ENCODE measurements at regions not wholly inside any gene's neighbourhood (a gene's known extent, or its start where the extent isn't known, plus 50 kb on each side); places are given as distances from the start of the nearest gene placed in this dataset.

DNA sequence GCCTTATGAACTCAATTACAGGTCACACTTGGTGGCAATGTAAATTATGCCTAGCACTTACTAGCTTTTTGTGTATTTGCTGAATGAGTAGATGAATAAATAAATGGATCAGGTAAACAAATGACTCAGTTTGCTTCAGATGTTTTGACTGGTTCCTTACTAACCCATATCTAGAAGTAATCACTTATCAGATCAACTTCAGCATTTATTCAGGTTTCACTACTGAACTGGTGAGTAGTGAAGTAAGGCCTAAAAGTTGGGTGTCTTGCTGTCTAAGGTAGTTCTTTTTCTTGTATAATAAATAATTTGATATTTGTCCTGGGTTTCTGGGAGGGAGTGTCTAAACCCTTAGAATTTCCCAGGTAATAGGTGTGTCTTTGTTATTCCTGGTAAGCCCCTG, 205.0 kb downstream of the UXS1 start:
- H3K27me3 ChIP-seq = no peaks in the 10 kb centered on the region
- Mint-ChIP-seq H3K36me3 (peaks cover 6% of the 10 kb centered on the region), H3K4me1 (no peaks in the 10 kb centered on the region), H3K27ac (no peak overlapping the region), H3K4me3 (no peak overlapping the region), H3K9me3 (peaks cover 58% of the 10 kb centered on the region), H3K27me3 (ENCODE audit: insufficient read depth, low read depth) (peaks cover 2% of the 10 kb centered on the region)
- no peak overlapping the region for H3K9ac ChIP-seq
- no peak overlapping the region for H3K4me2 ChIP-seq
- TF ChIP-seq EZH2 (IDR thresholded peaks at IDR 0.05) = no peak
- TF ChIP-seq EZH2phosphoT487 (IDR thresholded peaks at IDR 0.05) = no peak
- TF ChIP-seq, protein P1, sequence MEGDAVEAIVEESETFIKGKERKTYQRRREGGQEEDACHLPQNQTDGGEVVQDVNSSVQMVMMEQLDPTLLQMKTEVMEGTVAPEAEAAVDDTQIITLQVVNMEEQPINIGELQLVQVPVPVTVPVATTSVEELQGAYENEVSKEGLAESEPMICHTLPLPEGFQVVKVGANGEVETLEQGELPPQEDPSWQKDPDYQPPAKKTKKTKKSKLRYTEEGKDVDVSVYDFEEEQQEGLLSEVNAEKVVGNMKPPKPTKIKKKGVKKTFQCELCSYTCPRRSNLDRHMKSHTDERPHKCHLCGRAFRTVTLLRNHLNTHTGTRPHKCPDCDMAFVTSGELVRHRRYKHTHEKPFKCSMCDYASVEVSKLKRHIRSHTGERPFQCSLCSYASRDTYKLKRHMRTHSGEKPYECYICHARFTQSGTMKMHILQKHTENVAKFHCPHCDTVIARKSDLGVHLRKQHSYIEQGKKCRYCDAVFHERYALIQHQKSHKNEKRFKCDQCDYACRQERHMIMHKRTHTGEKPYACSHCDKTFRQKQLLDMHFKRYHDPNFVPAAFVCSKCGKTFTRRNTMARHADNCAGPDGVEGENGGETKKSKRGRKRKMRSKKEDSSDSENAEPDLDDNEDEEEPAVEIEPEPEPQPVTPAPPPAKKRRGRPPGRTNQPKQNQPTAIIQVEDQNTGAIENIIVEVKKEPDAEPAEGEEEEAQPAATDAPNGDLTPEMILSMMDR (IDR thresholded peaks at IDR 0.05) = no peak
- H3K36me3 ChIP-seq = no peaks in the 10 kb centered on the region
- H3K4me3 ChIP-seq = no peak overlapping the region
- no peaks in the 10 kb centered on the region for H3K4me1 ChIP-seq
- no peaks in the 10 kb centered on the region for H4K20me1 ChIP-seq (ENCODE audit: low read depth)
- no peaks in the 10 kb centered on the region for H3K79me2 ChIP-seq (ENCODE audit: low read depth)
- H3K27ac ChIP-seq = no peak overlapping the region
- no peaks in the 10 kb centered on the region for H3K9me3 ChIP-seq (ENCODE audit: low read depth)
- H2AFZ ChIP-seq (replicated peaks) = no peak overlapping the region
- DNase-seq (ENCODE audit: low spot score) = no peak
- no peaks in the 10 kb centered on the region for H3F3A ChIP-seq (ENCODE audit: low read depth)

GRCh38 chr2:105977807-105978206, 216.3 kb downstream of the UXS1 start:
- H3K9ac ChIP-seq = no peak overlapping the region
- H3K36me3 Mint-ChIP-seq = no peaks in the 10 kb centered on the region
- no peak for TF ChIP-seq EZH2 (IDR thresholded peaks at IDR 0.05)
- no peaks in the 10 kb centered on the region for H4K20me1 ChIP-seq (ENCODE audit: low read depth)
- H3K79me2 ChIP-seq (ENCODE audit: low read depth) = no peaks in the 10 kb centered on the region
- no peak overlapping the region for H3K4me3 Mint-ChIP-seq
- no peak overlapping the region for H3K27ac ChIP-seq
- peaks cover 4% of the 10 kb centered on the region for H3K27me3 Mint-ChIP-seq (ENCODE audit: insufficient read depth, low read depth)
- DNase-seq (ENCODE audit: low spot score) = no peak
- no peaks in the 10 kb centered on the region for H3K4me1 Mint-ChIP-seq
- H3K27me3 ChIP-seq = no peaks in the 10 kb centered on the region
- no peaks in the 10 kb centered on the region for H3K4me1 ChIP-seq
- no peak overlapping the region for H2AFZ ChIP-seq (replicated peaks)
- H3K4me2 ChIP-seq = no peak overlapping the region
- no peaks in the 10 kb centered on the region for H3F3A ChIP-seq (ENCODE audit: low read depth)
- H3K4me3 ChIP-seq = no peak overlapping the region
- H3K36me3 ChIP-seq = no peaks in the 10 kb centered on the region
- peaks cover 23% of the 10 kb centered on the region for H3K9me3 Mint-ChIP-seq
- no peaks in the 10 kb centered on the region for H3K9me3 ChIP-seq (ENCODE audit: low read depth)
- no peak overlapping the region for H3K27ac Mint-ChIP-seq

DNA sequence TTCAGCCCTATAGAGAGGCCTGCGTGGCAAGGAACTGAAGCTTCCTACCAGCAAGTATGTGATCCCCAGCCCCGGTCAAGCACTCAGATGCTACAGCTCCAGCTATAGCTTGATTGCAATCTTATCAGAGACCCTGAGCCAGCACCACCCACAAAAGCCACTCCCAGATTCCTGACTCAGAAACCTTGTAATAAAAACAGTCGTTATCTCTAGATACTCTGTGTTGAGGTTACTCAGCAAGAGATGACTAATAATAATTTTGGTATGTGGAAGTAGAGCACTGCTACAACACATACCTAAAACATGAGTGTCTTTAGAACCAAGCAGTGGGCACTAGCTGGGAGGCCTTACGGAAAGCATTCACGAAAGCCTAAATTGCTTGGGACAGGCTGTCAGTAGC, 216.9 kb downstream of the UXS1 start:
- TF ChIP-seq EZH2phosphoT487 (IDR thresholded peaks at IDR 0.05) (no peak), EZH2 (IDR thresholded peaks at IDR 0.05) (no peak)
- TF ChIP-seq, protein P1 (IDR thresholded peaks at IDR 0.05) = no peak
- H2AFZ ChIP-seq (replicated peaks) = no peak overlapping the region
- no peak overlapping the region for H3K9ac ChIP-seq
- H3K9me3 ChIP-seq (ENCODE audit: low read depth) = no peaks in the 10 kb centered on the region
- no peak overlapping the region for H3K4me2 ChIP-seq
- H3F3A ChIP-seq (ENCODE audit: low read depth) = no peaks in the 10 kb centered on the region
- no peaks in the 10 kb centered on the region for H4K20me1 ChIP-seq (ENCODE audit: low read depth)
- Mint-ChIP-seq H3K4me3 (no peak overlapping the region), H3K36me3 (no peaks in the 10 kb centered on the region), H3K27me3 (ENCODE audit: insufficient read depth, low read depth) (peaks cover 4% of the 10 kb centered on the region), H3K4me1 (peaks cover 3% of the 10 kb centered on the region), H3K27ac (no peak overlapping the region), H3K9me3 (peaks cover 23% of the 10 kb centered on the region)
- no peaks in the 10 kb centered on the region for H3K36me3 ChIP-seq
- no peak for DNase-seq (ENCODE audit: low spot score)
- H3K4me1 ChIP-seq = no peaks in the 10 kb centered on the region
- H3K27me3 ChIP-seq = no peaks in the 10 kb centered on the region
- H3K79me2 ChIP-seq (ENCODE audit: low read depth) = no peaks in the 10 kb centered on the region
- H3K4me3 ChIP-seq = no peak overlapping the region
- no peak overlapping the region for H3K27ac ChIP-seq

DNA sequence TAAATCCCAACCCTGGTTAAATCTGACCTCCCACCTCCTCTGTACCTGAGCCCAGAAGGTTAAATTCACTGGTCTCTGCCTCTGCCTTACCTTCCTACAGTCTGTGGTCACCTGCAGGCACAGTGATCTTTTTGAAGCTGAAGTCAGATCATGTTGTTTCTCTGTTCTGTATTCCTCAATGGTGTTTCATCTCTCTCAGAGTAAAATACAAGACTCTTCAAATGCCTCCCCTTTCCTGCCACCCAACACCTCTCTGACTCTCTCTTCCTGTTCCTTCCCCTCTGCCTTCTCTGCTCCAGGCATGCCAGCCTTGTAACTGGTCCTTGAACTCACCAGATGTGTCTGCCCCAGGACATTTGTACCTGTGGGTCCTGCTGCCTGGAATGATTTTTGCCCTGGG, 219.3 kb downstream of the UXS1 start:
- Histone ChIP-seq H3K4me3 (no peak overlapping the region), H3F3A (ENCODE audit: low read depth) (no peaks in the 10 kb centered on the region), H3K4me2 (no peak overlapping the region), H2AFZ (replicated peaks) (no peak overlapping the region), H3K27ac (no peak overlapping the region), H3K27me3 (no peaks in the 10 kb centered on the region), H3K79me2 (ENCODE audit: low read depth) (no peaks in the 10 kb centered on the region), H3K9me3 (ENCODE audit: low read depth) (no peaks in the 10 kb centered on the region), H4K20me1 (ENCODE audit: low read depth) (no peaks in the 10 kb centered on the region), H3K36me3 (no peaks in the 10 kb centered on the region), H3K9ac (no peak overlapping the region), H3K4me1 (no peaks in the 10 kb centered on the region)
- H3K4me1 Mint-ChIP-seq = peaks cover 6% of the 10 kb centered on the region
- H3K36me3 Mint-ChIP-seq = no peaks in the 10 kb centered on the region
- no peak overlapping the region for H3K27ac Mint-ChIP-seq
- H3K9me3 Mint-ChIP-seq = peaks cover 23% of the 10 kb centered on the region
- no peak for DNase-seq (ENCODE audit: low spot score)
- TF ChIP-seq EZH2phosphoT487 (IDR thresholded peaks at IDR 0.05) (no peak), EZH2 (IDR thresholded peaks at IDR 0.05) (no peak)
- TF ChIP-seq, protein P1 (IDR thresholded peaks at IDR 0.05) = no peak
- H3K4me3 Mint-ChIP-seq = no peak overlapping the region
- peaks cover 4% of the 10 kb centered on the region for H3K27me3 Mint-ChIP-seq (ENCODE audit: insufficient read depth, low read depth)

Measured in neural progenitor cell (in vitro differentiated cells).